ENCODE measurements at regions not wholly inside any gene's neighbourhood (a gene's known extent, or its start where the extent isn't known, plus 50 kb on each side); places are given as distances from the start of the nearest gene placed in this dataset.

DNA sequence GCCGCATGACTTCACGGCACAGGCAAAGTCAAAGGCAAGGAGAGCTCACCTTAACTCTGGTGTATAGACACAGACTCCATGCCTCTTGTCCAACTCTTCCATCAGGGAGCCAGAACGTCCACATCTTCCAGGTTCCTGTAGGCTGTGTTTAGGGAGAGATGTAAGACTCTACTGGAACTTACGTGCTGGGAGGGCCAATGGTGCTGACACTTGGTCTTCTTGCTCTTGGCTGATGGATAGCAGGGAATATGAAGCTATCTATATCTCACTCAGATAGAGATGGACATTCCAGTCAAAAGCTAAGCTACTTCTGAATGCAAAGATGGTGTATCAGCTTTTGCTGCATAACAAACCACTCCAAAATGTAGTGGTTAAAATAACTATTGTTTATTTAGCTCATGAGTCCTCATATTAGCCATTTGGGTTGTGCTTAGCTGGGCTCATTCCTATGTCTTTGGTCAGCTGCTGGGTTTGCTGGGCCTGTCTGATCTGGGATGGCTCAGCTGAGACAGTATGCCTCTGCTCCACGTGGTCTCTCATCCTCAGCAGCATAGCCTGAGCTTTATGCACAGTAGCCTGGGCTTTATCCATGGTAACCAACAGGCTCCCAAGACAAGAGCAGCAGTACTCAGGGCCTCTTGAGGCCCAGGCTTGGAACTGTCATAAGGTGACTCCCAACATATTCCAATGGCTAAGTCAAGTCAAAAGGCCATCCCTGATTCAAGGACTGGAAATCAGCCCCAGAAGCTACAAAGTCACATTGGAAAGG lies 111.6 kb downstream of the SNX5 start:
- TF ChIP-seq POLR2A (IDR thresholded peaks at IDR 0.05) (no peak), EP300 (IDR thresholded peaks at IDR 0.05) (no peak)
- TF ChIP-seq, protein P1, sequence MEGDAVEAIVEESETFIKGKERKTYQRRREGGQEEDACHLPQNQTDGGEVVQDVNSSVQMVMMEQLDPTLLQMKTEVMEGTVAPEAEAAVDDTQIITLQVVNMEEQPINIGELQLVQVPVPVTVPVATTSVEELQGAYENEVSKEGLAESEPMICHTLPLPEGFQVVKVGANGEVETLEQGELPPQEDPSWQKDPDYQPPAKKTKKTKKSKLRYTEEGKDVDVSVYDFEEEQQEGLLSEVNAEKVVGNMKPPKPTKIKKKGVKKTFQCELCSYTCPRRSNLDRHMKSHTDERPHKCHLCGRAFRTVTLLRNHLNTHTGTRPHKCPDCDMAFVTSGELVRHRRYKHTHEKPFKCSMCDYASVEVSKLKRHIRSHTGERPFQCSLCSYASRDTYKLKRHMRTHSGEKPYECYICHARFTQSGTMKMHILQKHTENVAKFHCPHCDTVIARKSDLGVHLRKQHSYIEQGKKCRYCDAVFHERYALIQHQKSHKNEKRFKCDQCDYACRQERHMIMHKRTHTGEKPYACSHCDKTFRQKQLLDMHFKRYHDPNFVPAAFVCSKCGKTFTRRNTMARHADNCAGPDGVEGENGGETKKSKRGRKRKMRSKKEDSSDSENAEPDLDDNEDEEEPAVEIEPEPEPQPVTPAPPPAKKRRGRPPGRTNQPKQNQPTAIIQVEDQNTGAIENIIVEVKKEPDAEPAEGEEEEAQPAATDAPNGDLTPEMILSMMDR (IDR thresholded peaks at IDR 0.05), result no peak

All from suprapubic skin (tissue), 3 donors.